Nephron (organoid): ENCODE measurements at regions not wholly inside any gene's neighbourhood (a gene's known extent, or its start where the extent isn't known, plus 50 kb on each side); places are given as distances from the start of the nearest gene placed in this dataset.

ENCODE experiments used
- H3K27ac Mint-ChIP-seq, 3 experiments: 2 replicates each; pipeline ENCODE4 v1.8.0; 2020; ENCODE audit warnings: mixed read lengths in 3 of 3, mild to moderate bottlenecking in 2 of 3, moderate library complexity in 1 of 3
- H3K27me3 Mint-ChIP-seq: 2 replicates; pipeline ENCODE4 v1.8.0; 2021; ENCODE audit warnings: low read depth, mild to moderate bottlenecking, moderate library complexity, mixed read lengths
- H3K36me3 Mint-ChIP-seq: 2 replicates; pipeline ENCODE4 v1.8.0; 2020; ENCODE audit warnings: low read depth, mixed read lengths
- H3K4me1 Mint-ChIP-seq: 2 replicates; pipeline ENCODE4 v1.8.0; 2020; ENCODE audit warnings: mixed read lengths
- H3K4me3 Mint-ChIP-seq, 3 experiments: 2 replicates each; pipeline ENCODE4 v1.8.0; 2020; ENCODE audit warnings: mild to moderate bottlenecking in 3 of 3, mixed read lengths in 3 of 3, moderate library complexity in 2 of 3
- H3K9me3 Mint-ChIP-seq: 2 replicates; pipeline ENCODE4 v1.8.0; 2020; ENCODE audit warnings: mixed read lengths
- CTCF ChIP-seq, 3 experiments: fragments of 200-600 bp; sonication (generic); IDR thresholded peaks; one replicate each; pipeline ENCODE4 v1.5.0; 2021; ENCODE audit warnings: antibody characterized with exemption in 3 of 3; ENCODE audit not compliant: unreplicated experiment in 3 of 3

GRCh38 chr6:14658030-14658429 lies 540.5 kb downstream of the CD83 start:
- Mint-ChIP-seq H3K27me3 (peaks cover 8% of the 10 kb centered on the region), H3K9me3 (no peaks in the 10 kb centered on the region), H3K4me1 (peaks cover 16% of the 10 kb centered on the region), H3K36me3 (no peaks in the 10 kb centered on the region), H3K27ac (no peak overlapping the region), H3K4me3 (no peak overlapping the region)
- no peak for TF ChIP-seq CTCF (IDR thresholded peaks at IDR 0.05; ENCODE audit: unreplicated experiment in 3 of 3)

GRCh38 chr6:14658886-14659561 lies 541.5 kb downstream of the CD83 start:
- no peak for TF ChIP-seq CTCF (IDR thresholded peaks at IDR 0.05; ENCODE audit: unreplicated experiment in 3 of 3)
- Mint-ChIP-seq H3K9me3 (no peaks in the 10 kb centered on the region), H3K4me1 (peaks cover 16% of the 10 kb centered on the region), H3K4me3 (no peak overlapping the region), H3K27ac (no peak overlapping the region), H3K36me3 (no peaks in the 10 kb centered on the region), H3K27me3 (peaks cover 8% of the 10 kb centered on the region)

DNA sequence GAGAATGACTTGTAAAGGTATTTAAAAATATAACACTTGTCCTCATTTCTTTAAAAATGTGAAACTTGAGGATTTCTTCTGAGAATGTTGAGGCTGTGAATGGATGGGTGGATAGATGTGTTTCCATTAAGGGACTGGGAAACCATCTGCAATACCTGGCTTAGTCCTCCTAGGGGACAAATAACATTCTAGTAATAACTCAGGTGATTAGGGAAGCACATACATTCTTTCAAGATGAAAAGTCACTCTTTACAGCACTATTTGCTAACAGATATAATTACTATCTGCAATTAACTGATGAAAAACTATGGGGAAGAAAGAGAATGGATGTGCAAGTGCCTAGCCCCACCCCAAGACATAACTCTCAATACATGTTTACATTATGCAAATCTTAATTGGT lies 542.3 kb downstream of the CD83 start:
- Mint-ChIP-seq H3K36me3 (no peaks in the 10 kb centered on the region), H3K27me3 (peaks cover 2% of the 10 kb centered on the region), H3K4me3 (no peak overlapping the region), H3K9me3 (no peaks in the 10 kb centered on the region), H3K4me1 (peaks cover 21% of the 10 kb centered on the region), H3K27ac (no peak overlapping the region)
- TF ChIP-seq CTCF (IDR thresholded peaks at IDR 0.05; ENCODE audit: unreplicated experiment in 3 of 3): no peak

DNA sequence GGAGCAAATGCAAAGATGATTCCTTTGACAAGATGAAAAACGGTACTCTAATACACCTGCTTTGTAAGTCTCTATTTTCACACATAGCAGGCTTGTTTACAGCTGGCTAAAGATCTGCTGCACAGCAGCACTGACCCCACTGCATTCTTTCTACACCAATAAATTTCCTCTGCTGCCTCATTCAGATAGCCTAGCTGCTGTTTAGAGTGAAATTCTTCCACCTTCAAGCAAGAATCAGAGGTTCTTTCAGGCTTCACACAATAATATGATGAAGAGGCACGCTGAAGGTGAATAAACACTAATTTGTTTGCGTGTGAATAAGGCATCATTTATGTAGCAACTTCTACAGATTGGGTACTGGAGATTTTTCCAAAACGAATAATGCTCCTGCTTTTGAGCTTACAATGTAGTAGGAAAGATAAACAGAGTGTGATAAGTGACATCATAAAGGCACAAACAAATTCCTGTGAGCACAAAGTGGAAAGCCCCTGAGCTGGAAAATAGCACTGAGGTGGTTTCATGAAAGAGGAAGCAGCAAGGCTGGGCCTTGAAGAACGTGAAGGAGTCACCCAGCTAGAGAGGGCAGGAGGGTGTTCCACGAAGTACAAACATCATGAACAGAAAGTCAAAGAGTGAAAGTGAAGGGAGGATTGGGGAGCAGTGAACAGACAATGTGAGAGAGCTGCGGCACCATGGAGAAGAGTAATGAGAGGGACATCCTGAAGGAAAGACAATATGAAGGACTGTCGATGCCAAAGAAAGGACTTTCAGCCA lies 543.4 kb downstream of the CD83 start:
- Mint-ChIP-seq H3K4me3 (no peak overlapping the region), H3K27me3 (no peaks in the 10 kb centered on the region), H3K27ac (no peak overlapping the region), H3K9me3 (no peaks in the 10 kb centered on the region), H3K36me3 (no peaks in the 10 kb centered on the region), H3K4me1 (peaks cover 13% of the 10 kb centered on the region)
- TF ChIP-seq CTCF (IDR thresholded peaks at IDR 0.05; ENCODE audit: unreplicated experiment in 3 of 3): no peak

GRCh38 chr6:14661691-14662090 lies 544.1 kb downstream of the CD83 start:
- H3K9me3 Mint-ChIP-seq: no peaks in the 10 kb centered on the region
- H3K36me3 Mint-ChIP-seq: no peaks in the 10 kb centered on the region
- H3K27ac Mint-ChIP-seq: no peak overlapping the region
- peaks cover 12% of the 10 kb centered on the region for H3K4me1 Mint-ChIP-seq
- TF ChIP-seq CTCF (IDR thresholded peaks at IDR 0.05; ENCODE audit: unreplicated experiment in 3 of 3): no peak
- no peak overlapping the region for H3K4me3 Mint-ChIP-seq
- peaks cover 4% of the 10 kb centered on the region for H3K27me3 Mint-ChIP-seq
